ENCODE measurements at regions not wholly inside any gene's neighbourhood (a gene's known extent, or its start where the extent isn't known, plus 50 kb on each side); places are given as distances from the start of the nearest gene placed in this dataset.

GRCh38 chr14:37665479-37665878 is 70.0 kb downstream of the TTC6 start:
- H3K27ac Mint-ChIP-seq (ENCODE audit: unreplicated experiment): no peak overlapping the region
- H3K4me1 Mint-ChIP-seq (ENCODE audit: unreplicated experiment): no peaks in the 10 kb centered on the region
- no peak for DNase-seq (ENCODE audit: low spot score)
- H3K9me3 Mint-ChIP-seq (ENCODE audit: unreplicated experiment): no peaks in the 10 kb centered on the region
- no peaks in the 10 kb centered on the region for H3K27me3 Mint-ChIP-seq (ENCODE audit: unreplicated experiment)
- no peak for TF ChIP-seq CTCF (IDR thresholded peaks at IDR 0.05; ENCODE audit: unreplicated experiment)
- H3K4me3 Mint-ChIP-seq (ENCODE audit: unreplicated experiment): no peak overlapping the region
- H3K36me3 Mint-ChIP-seq (ENCODE audit: low read depth, unreplicated experiment): no peaks in the 10 kb centered on the region

GRCh38 chr14:37665951-37666350 is 70.5 kb downstream of the TTC6 start:
- Mint-ChIP-seq H3K36me3 (ENCODE audit: low read depth, unreplicated experiment) (no peaks in the 10 kb centered on the region), H3K27me3 (ENCODE audit: unreplicated experiment) (no peaks in the 10 kb centered on the region), H3K4me3 (ENCODE audit: unreplicated experiment) (no peak overlapping the region), H3K27ac (ENCODE audit: unreplicated experiment) (no peak overlapping the region), H3K9me3 (ENCODE audit: unreplicated experiment) (no peaks in the 10 kb centered on the region), H3K4me1 (ENCODE audit: unreplicated experiment) (no peaks in the 10 kb centered on the region)
- DNase-seq (ENCODE audit: low spot score): no peak
- TF ChIP-seq CTCF (IDR thresholded peaks at IDR 0.05; ENCODE audit: unreplicated experiment): no peak

- no peak for DNase-seq (ENCODE audit: low spot score)
- Mint-ChIP-seq H3K27ac (ENCODE audit: unreplicated experiment) (no peak overlapping the region), H3K27me3 (ENCODE audit: unreplicated experiment) (no peaks in the 10 kb centered on the region), H3K36me3 (ENCODE audit: low read depth, unreplicated experiment) (no peaks in the 10 kb centered on the region), H3K4me3 (ENCODE audit: unreplicated experiment) (no peak overlapping the region), H3K4me1 (ENCODE audit: unreplicated experiment) (no peaks in the 10 kb centered on the region), H3K9me3 (ENCODE audit: unreplicated experiment) (no peaks in the 10 kb centered on the region)
- TF ChIP-seq CTCF (IDR thresholded peaks at IDR 0.05; ENCODE audit: unreplicated experiment): no peak
Observed at GRCh38 chr14:37668646-37669045, 73.2 kb downstream of the TTC6 start.

GRCh38 chr14:37669242-37669641 is 73.8 kb downstream of the TTC6 start:
- no peak overlapping the region for H3K4me3 Mint-ChIP-seq (ENCODE audit: unreplicated experiment)

GRCh38 chr14:37673439-37673838 is 78.0 kb downstream of the TTC6 start:
- DNase-seq (ENCODE audit: low spot score): no peak
- H3K27ac Mint-ChIP-seq (ENCODE audit: unreplicated experiment): no peak overlapping the region
- no peaks in the 10 kb centered on the region for H3K36me3 Mint-ChIP-seq (ENCODE audit: low read depth, unreplicated experiment)
- TF ChIP-seq CTCF (IDR thresholded peaks at IDR 0.05; ENCODE audit: unreplicated experiment): no peak
- peaks cover 4% of the 10 kb centered on the region for H3K4me1 Mint-ChIP-seq (ENCODE audit: unreplicated experiment)
- no peaks in the 10 kb centered on the region for H3K27me3 Mint-ChIP-seq (ENCODE audit: unreplicated experiment)
- no peak overlapping the region for H3K4me3 Mint-ChIP-seq (ENCODE audit: unreplicated experiment)
- H3K9me3 Mint-ChIP-seq (ENCODE audit: unreplicated experiment): no peaks in the 10 kb centered on the region

More at GRCh38 chr14:37669242-37669641, 73.8 kb downstream of the TTC6 start:
- no peak for DNase-seq (ENCODE audit: low spot score)
- Mint-ChIP-seq H3K36me3 (ENCODE audit: low read depth, unreplicated experiment) (no peaks in the 10 kb centered on the region), H3K27ac (ENCODE audit: unreplicated experiment) (no peak overlapping the region), H3K27me3 (ENCODE audit: unreplicated experiment) (no peaks in the 10 kb centered on the region), H3K9me3 (ENCODE audit: unreplicated experiment) (no peaks in the 10 kb centered on the region), H3K4me1 (ENCODE audit: unreplicated experiment) (no peaks in the 10 kb centered on the region)
- TF ChIP-seq CTCF (IDR thresholded peaks at IDR 0.05; ENCODE audit: unreplicated experiment): peak; percentile 21

Data from endothelial cell (in vitro differentiated cells).